SK-N-MC (cell line): ENCODE measurements at regions not wholly inside any gene's neighbourhood (a gene's known extent, or its start where the extent isn't known, plus 50 kb on each side); places are given as distances from the start of the nearest gene placed in this dataset.

Source experiments
- FOXP2 ChIP-seq: optimal IDR thresholded peaks from 2 replicates; pipeline ENCODE3; 2011; ENCODE audit warnings: mild to moderate bottlenecking, moderate library complexity; ENCODE audit not compliant: insufficient read depth; ENCODE audit errors: extremely low read length, control extremely low read depth
- POLR2AphosphoS5 ChIP-seq: IDR thresholded peaks from 2 replicates; pipeline ENCODE4 v1.6.1; 2012; ENCODE audit warnings: mild to moderate bottlenecking, low read depth, low read length, borderline replicate concordance

- no peak for TF ChIP-seq POLR2AphosphoS5
- no peak for TF ChIP-seq FOXP2
Observed at GRCh38 chr1:5490635-5491034, 501.6 kb downstream of the NPHP4 start.
